Muscle layer of duodenum (tissue), 2 donors: ENCODE measurements at regions not wholly inside any gene's neighbourhood (a gene's known extent, or its start where the extent isn't known, plus 50 kb on each side); places are given as distances from the start of the nearest gene placed in this dataset.

Experiments used
- H3K27ac ChIP-seq: one replicate; pipeline ENCODE4 v1.7.0; 2013; ENCODE audit warnings: mild to moderate bottlenecking, low read length
- H3K27me3 ChIP-seq: one replicate; pipeline ENCODE4 v1.7.0; 2013; ENCODE audit warnings: low read depth, mild to moderate bottlenecking, control low read depth, low read length
- H3K36me3 ChIP-seq, 2 donors: one replicate each; pipeline ENCODE4 v1.7.0; 2013; ENCODE audit warnings: low read length in 2 of 2, control low read depth in 1 of 2, mild to moderate bottlenecking in 1 of 2; ENCODE audit not compliant: insufficient read depth in 2 of 2, control insufficient read depth in 1 of 2
- H3K4me1 ChIP-seq, 2 donors: one replicate each; pipeline ENCODE4 v1.7.0; 2013; ENCODE audit warnings: low read length in 2 of 2, mild to moderate bottlenecking in 2 of 2, control low read depth in 1 of 2, moderate library complexity in 1 of 2; ENCODE audit not compliant: insufficient read depth in 2 of 2, control insufficient read depth in 1 of 2
- H3K4me3 ChIP-seq, 2 donors: one replicate each; pipeline ENCODE4 v1.7.0; 2013; ENCODE audit warnings: low read length in 2 of 2, low read depth in 1 of 2, mild to moderate bottlenecking in 1 of 2
- H3K9me3 ChIP-seq, 2 donors: one replicate each; pipeline ENCODE4 v1.7.0; 2013; ENCODE audit warnings: low read length in 2 of 2, control low read depth in 1 of 2, mild to moderate bottlenecking in 1 of 2; ENCODE audit not compliant: control insufficient read depth in 1 of 2
- donor health status: healthy.

GRCh38 chr20:50413088-50413500, 97.1 kb upstream of the PTPN1 start:
- Histone ChIP-seq H3K27ac (no peak overlapping the region), H3K4me1 (peaks cover 5 to 9% of the 10 kb centered on the region in 2 donors), H3K27me3 (no peaks in the 10 kb centered on the region)

DNA sequence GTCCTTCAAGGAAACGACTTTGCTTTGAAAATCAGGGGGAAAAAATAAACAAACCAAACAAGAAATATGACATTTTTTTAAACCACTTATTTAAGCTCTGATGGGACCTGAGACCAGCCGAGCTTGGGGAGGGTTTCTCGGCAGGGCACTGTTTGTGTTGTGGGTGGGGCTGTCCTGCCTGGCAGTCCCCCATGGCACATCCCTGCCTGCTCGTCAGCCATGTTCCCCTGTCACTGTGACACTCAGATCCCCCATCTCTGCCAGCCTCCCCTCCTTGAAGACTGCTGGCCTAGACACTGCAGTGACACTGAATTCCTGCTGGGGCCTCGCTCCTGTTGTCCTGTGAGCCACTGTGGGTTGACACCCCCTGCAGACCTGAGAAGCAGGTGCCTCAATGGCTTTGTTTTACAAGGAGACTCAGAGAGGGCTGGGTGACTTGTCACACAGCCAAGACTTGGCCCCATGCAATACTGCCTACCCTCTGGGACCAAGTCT, 95.1 kb upstream of the PTPN1 start:
- Histone ChIP-seq H3K36me3 (peaks cover 0 to 6% of the 10 kb centered on the region in 2 donors), H3K4me3 (peak overlapping the region in 1 of 2 donors; percentile 24)

More at GRCh38 chr20:50413088-50413500, 97.1 kb upstream of the PTPN1 start:
- peaks cover 0 to 6% of the 10 kb centered on the region in 2 donors for H3K36me3 ChIP-seq
- H3K4me3 ChIP-seq: no peak overlapping the region
- H3K9me3 ChIP-seq: no peaks in the 10 kb centered on the region

DNA sequence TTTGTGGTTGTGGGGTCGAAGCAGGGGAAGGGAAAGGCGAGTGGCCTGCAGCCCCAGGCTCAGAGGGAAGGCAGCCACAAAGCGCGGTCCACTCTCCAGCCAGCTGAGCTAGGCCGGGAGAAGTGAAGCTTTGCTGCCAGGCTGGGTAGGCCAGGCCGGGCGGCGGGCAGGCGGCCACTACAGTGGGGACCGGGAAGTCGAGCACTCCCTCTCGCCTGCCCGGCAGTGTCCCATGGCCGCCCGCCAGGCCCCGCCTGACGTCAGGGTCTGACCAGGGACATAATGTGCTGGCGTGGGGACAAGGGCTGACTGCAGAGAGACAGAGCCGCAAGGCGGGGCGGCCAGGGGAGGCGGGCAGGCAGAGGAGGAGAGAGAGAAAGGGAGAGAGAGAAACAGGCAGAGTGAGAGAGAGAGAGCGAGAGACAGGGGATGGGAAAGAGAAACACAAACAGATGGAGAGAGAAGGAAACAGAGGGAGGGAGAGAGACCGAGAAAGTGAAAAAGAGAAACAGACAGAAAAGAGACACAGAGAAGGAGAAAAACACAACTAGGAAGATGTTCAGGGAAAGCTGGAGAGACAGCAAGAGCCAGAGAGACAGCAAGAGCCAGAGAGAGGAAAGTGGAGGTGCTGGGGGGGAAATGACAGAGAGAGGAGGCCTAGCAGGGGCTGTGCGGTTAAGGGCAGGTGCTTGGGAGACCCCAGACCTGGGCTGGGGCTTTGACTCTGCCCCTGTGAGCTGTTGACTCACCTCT, 94.5 kb upstream of the PTPN1 start:
- peaks cover 5 to 6% of the 10 kb centered on the region in 2 donors for H3K4me1 ChIP-seq
- H3K4me3 ChIP-seq: peak overlapping the region in 1 of 2 donors; percentile 35
- peaks cover 0 to 6% of the 10 kb centered on the region in 2 donors for H3K36me3 ChIP-seq
- peak overlapping the region; percentile 94 for H3K27ac ChIP-seq
- no peaks in the 10 kb centered on the region for H3K27me3 ChIP-seq
- H3K9me3 ChIP-seq: no peaks in the 10 kb centered on the region

More for the DNA sequence above, 95.1 kb upstream of the PTPN1 start:
- Histone ChIP-seq H3K27ac (peak overlapping the region; percentile 94), H3K4me1 (peaks cover 5 to 6% of the 10 kb centered on the region in 2 donors), H3K27me3 (no peaks in the 10 kb centered on the region), H3K9me3 (no peaks in the 10 kb centered on the region)

DNA sequence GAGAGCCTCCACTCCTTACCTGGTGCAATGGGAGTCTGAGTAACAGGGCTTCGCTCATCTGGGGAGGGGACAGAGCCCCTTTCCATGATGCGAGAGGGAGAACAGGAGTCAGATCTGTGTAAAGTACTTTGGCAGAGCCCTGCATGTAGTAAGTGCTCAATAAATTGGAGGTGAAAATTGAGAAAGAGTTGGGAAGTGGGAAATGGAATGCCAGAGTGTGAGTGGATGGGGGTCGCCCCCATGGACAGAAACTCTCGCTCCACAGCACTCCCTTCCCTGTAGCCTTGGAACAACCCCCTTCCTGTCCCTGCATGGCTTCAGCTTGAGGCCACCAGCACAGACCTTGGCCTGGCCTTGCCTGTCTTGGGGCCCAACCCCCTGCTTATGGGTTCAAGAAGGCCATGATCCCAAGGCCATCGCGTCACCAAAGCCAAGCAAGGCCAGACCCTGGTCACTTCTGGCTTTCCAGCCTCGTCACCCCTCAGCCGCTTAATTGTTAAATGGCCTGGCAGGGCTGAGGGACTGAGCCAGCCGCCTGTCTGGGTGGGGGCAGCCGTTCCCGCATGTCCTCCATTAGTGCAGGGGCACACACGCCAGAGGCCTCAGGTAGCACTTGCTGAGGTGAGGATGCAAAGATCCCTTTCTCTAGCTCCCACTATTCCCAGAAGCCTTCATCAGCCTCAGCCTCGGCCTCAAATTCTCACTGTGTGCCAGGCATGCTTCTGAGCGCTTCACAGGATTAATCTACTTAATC, 93.7 kb upstream of the PTPN1 start:
- no peaks in the 10 kb centered on the region for H3K27me3 ChIP-seq
- peak overlapping the region in 1 of 2 donors; percentile 35 for H3K4me3 ChIP-seq
- peak overlapping the region; percentile 94 for H3K27ac ChIP-seq
- H3K9me3 ChIP-seq: no peaks in the 10 kb centered on the region
- peaks cover 5 to 6% of the 10 kb centered on the region in 2 donors for H3K4me1 ChIP-seq
- H3K36me3 ChIP-seq: peaks cover 0 to 6% of the 10 kb centered on the region in 2 donors

GRCh38 chr20:50417023-50417329, 93.2 kb upstream of the PTPN1 start:
- Histone ChIP-seq H3K27ac (peak overlapping the region; percentile 94), H3K36me3 (peaks cover 0 to 6% of the 10 kb centered on the region in 2 donors), H3K4me3 (no peak overlapping the region), H3K9me3 (no peaks in the 10 kb centered on the region), H3K4me1 (peaks cover 5 to 6% of the 10 kb centered on the region in 2 donors), H3K27me3 (no peaks in the 10 kb centered on the region)

GRCh38 chr20:50417484-50418235, 92.5 kb upstream of the PTPN1 start:
- peaks cover 5 to 6% of the 10 kb centered on the region in 2 donors for H3K4me1 ChIP-seq
- H3K9me3 ChIP-seq: no peaks in the 10 kb centered on the region
- no peak overlapping the region for H3K4me3 ChIP-seq
- no peaks in the 10 kb centered on the region for H3K27me3 ChIP-seq
- peaks cover 0 to 6% of the 10 kb centered on the region in 2 donors for H3K36me3 ChIP-seq
- H3K27ac ChIP-seq: no peak overlapping the region

GRCh38 chr20:50418890-50419642, 91.1 kb upstream of the PTPN1 start:
- Histone ChIP-seq H3K27me3 (no peaks in the 10 kb centered on the region), H3K9me3 (no peaks in the 10 kb centered on the region), H3K4me1 (peaks cover 8 to 12% of the 10 kb centered on the region in 2 donors), H3K36me3 (peaks cover 0 to 6% of the 10 kb centered on the region in 2 donors), H3K27ac (no peak overlapping the region), H3K4me3 (no peak overlapping the region)

- peaks cover 8 to 12% of the 10 kb centered on the region in 2 donors for H3K4me1 ChIP-seq
- H3K4me3 ChIP-seq: no peak overlapping the region
- H3K27ac ChIP-seq: no peak overlapping the region
- no peaks in the 10 kb centered on the region for H3K9me3 ChIP-seq
- no peaks in the 10 kb centered on the region for H3K27me3 ChIP-seq
- H3K36me3 ChIP-seq: peaks cover 0 to 6% of the 10 kb centered on the region in 2 donors
Measured at GRCh38 chr20:50420380-50420779, 89.8 kb upstream of the PTPN1 start.

DNA sequence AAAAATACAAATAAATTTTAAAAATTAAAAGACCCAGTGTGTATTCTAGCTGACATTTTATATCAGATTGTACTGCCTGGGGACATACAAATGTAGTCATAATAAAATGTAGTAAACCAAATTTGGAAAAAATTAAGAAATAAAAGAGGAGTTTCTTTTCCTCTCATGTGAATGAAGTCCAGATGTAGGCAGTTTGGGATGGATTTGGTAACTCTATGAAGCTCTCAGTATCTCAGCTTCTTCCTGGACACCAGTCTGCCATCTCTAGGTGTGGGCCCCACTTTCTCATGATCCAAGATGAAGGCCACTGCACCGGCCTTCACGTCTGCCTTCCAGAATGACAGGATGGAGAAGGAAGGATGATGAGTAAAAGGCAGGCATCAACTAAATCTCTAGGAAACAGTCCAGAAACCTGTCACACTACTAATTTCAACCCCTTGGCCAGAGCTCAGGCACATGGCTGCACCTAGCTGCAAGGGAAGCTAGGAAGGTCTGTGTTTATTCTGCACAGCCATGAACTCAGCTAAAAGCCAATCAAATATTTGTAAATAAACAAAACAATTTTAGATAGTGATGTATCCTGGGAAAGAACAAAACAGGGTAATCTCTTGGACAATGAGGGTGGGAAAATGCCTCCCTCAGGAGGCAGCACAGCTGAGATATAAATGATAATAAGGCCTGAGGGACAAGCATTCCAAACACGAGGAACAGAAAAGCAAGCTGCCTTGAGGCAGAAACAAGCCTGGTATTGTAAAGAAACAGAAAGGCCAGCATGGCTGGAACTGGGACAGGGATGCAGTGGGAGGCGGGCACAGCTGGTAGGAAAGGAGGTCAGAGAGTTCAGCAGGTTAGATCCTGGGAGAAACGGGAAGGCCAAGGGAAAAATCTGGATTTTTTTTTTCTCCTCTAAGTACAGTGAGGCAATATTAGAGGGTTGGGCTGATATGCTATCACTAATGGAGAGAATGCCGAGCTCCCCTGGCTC, 88.5 kb upstream of the PTPN1 start:
- Histone ChIP-seq H3K27me3 (no peaks in the 10 kb centered on the region), H3K4me3 (no peak overlapping the region), H3K4me1 (peaks cover 6 to 7% of the 10 kb centered on the region in 2 donors), H3K27ac (no peak overlapping the region), H3K36me3 (no peaks in the 10 kb centered on the region), H3K9me3 (no peaks in the 10 kb centered on the region)

DNA sequence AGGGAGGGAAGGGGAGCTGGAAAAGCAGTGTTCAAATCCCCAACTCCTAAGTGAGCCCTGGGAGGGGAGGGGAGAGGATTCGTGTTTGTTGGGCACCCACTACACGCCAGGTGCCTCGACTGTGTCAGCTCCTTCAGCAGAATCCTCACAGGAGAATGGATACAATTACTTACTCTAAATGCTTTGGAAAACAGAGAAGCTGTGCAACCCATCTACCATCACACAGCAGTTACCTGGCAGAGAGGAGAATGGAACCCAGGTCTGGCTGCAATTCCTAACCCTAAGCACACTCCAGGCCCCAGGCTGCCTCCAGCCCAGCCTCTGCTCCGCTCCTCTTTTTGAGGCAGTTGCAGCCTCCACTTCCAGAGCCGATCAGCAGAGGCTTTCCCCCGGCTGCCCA, 86.4 kb upstream of the PTPN1 start:
- peaks cover 3 to 12% of the 10 kb centered on the region in 2 donors for H3K4me1 ChIP-seq
- H3K36me3 ChIP-seq: no peaks in the 10 kb centered on the region
- H3K4me3 ChIP-seq: no peak overlapping the region
- H3K9me3 ChIP-seq: no peaks in the 10 kb centered on the region
- no peaks in the 10 kb centered on the region for H3K27me3 ChIP-seq
- H3K27ac ChIP-seq: peak overlapping the region; percentile 74
